GM13977 (cell line): ENCODE measurements at regions not wholly inside any gene's neighbourhood (a gene's known extent, or its start where the extent isn't known, plus 50 kb on each side); places are given as distances from the start of the nearest gene placed in this dataset.

Experiments
- DNase-seq: peaks from one replicate; pipeline ENCODE4 v3.0.0; 2012; ENCODE audit warnings: low spot score
- in situ Hi-C: fragments of 300-500 bp; cut with MboI; formaldehyde crosslinking; loops from one replicate; pipeline ENCODE4 v1.12.0; 2022; ENCODE audit warnings: low sequenced_read_pairs, low pct_unique_long_range_greater_than_20kb, mixed read lengths, inconsistent platforms; ENCODE audit not compliant: unreplicated experiment
- TF ChIP-seq, protein P1 (sequence below): IDR thresholded peaks from 2 replicates; pipeline ENCODE4 v1.5.1; 2012; ENCODE audit warnings: mild to moderate bottlenecking, control low read depth; ENCODE audit not compliant: insufficient read depth; ENCODE audit errors: extremely low read depth, missing control alignments

DNA sequence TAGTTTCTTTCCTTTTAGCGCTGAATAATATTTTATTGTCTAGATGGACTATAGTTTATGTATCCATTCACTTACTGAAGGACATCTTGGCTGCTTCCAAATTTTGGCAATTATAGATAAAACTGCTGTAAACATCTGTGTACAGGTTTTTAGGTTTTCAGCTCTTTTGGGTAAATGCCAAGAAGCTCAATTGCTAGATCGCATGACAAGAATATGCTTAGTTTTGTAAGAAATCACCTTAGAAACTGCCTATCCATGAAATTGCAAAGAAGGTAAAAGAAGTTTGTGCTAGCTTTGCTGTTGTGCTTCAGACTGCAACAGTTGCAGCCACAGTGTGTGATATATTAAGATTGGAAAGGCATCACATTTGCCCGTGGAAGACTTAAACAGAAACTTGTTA lies 103.2 kb upstream of the TNS3 start:
- no peak for DNase-seq
- in situ Hi-C loops, result no loop called here

DNA sequence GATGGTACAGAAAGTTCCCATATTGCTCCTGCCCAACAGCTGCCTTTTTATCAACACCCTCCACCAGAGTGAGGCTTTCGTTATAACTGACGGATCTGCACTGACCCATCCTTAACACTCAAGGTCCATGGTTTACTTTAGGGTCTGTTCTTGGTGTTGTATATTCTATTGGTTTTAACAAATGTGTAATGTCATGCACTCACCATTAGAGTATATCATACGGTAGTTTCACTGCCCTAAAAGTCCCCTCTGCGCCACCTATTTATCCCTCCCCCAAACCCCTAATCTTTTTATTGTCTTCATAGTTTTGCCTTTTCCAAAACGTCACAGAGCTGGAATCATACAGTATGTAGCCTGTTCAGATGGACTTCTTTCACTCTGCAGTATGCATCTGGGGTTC lies 102.8 kb upstream of the TNS3 start:
- in situ Hi-C loops, result no loop called here
- DNase-seq, result no peak
- TF ChIP-seq, protein P1, sequence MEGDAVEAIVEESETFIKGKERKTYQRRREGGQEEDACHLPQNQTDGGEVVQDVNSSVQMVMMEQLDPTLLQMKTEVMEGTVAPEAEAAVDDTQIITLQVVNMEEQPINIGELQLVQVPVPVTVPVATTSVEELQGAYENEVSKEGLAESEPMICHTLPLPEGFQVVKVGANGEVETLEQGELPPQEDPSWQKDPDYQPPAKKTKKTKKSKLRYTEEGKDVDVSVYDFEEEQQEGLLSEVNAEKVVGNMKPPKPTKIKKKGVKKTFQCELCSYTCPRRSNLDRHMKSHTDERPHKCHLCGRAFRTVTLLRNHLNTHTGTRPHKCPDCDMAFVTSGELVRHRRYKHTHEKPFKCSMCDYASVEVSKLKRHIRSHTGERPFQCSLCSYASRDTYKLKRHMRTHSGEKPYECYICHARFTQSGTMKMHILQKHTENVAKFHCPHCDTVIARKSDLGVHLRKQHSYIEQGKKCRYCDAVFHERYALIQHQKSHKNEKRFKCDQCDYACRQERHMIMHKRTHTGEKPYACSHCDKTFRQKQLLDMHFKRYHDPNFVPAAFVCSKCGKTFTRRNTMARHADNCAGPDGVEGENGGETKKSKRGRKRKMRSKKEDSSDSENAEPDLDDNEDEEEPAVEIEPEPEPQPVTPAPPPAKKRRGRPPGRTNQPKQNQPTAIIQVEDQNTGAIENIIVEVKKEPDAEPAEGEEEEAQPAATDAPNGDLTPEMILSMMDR, result no peak

More for the DNA sequence above, 103.2 kb upstream of the TNS3 start:
- TF ChIP-seq, protein P1, result no peak

DNA sequence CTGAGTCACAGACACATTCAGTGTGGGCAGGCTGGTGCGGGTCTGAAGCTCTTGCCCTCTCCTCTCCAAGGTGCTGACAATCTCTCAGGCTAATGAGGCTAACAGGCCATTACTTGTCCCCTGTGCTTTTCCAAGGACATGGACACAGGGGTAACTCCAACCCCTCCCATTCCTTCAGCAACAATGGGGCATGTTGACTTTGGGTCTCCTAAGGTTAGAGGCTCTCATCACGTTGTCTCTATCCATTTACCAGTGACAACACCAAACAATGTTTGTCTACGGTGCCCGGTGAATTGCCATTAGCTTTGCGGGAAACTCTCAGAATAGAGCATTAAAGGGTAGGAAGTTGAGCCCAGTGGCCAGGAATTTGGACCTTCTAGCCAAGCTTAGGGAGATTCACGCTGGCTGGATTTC lies 101.6 kb upstream of the TNS3 start:
- TF ChIP-seq, protein P1, result no peak
- DNase-seq, result no peak
- in situ Hi-C loops, result no loop called here

DNA sequence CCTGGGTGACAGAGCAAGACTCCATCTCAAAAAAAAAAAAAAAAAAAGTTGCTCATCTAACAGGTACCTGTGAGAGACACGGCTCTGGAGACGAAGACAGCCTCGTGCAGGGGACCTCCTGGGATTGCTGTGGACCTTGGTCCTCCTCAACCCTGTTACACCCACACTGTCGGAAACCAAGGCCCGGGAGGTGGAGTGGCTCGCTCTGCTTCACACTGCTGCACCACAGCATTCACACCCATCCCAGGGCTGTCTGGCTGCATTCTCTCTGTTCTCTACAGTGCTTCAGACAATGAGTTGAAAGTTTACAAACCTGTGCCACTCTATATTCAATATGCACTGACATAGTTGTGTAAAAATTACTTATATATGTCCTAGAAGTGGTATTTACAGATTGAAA lies 101.0 kb upstream of the TNS3 start:
- DNase-seq, result no peak
- in situ Hi-C loops, result no loop called here
- TF ChIP-seq, protein P1, result no peak

DNA sequence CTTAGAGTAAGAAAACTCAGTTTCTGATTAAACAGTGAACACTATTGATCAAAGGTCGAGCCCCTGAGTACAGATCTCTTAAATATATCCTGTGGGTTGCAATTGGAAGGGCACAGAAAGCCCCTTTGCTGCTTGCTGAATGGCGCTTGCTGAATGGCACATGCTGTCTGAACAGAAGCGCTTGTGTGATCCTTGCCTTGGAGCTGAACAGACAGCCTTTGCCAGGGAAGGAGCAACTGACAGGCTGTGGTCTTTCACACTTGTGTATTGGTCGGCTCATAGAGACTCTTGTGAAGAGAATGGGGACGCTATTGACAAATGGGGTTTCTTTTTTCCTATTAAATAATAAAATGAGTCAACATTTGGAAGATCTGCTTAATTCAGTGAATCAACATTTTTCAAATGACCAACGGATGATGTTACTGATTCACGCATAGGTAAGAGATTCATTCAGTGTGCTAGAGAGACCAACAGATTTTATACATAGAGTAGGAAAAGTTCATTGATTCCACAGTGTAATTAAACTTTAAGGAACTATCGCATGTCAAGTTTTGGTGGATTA lies 99.4 kb upstream of the TNS3 start:
- TF ChIP-seq, protein P1, result no peak
- DNase-seq, result no peak
- in situ Hi-C loops, result no loop called here

DNA sequence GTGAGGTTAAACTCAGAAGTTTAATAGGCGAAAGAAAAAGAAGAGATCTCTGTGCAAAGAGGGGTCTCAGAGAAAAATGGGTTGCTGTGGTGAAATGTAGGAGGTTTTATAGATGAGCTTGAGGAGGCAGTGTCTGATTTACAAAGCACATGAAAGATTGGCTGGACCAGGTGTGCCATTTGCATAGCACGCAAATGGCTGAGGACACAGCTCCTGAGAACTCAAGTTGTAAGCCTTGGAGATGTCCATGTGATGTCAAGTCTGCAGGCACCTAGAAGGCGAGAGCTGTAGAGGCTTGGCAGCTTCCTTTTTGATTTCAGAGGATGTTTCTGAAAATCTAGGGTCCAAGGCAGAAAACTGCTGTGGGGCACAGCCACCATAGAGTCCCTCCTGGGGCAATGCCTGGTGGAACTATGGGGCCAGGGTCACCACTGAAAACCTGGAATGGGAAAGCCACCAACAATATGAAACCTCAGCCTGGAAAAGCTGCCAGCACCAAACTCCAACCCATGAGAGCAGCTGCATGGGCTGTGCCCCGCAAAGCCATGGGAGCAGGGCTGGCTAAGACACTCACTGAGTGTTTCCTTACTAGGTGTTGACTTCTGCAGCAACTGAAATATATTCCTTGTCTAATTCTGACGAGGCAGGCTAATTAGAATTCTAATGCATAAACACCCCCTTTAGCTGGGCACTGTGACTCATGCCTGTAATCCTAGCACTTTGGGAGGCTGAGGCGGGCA lies 96.9 kb upstream of the TNS3 start:
- TF ChIP-seq, protein P1, result no peak
- DNase-seq, result no peak
- in situ Hi-C loops, result no loop called here
